Spleen (tissue), 11 donors: ENCODE measurements at regions not wholly inside any gene's neighbourhood (a gene's known extent, or its start where the extent isn't known, plus 50 kb on each side); places are given as distances from the start of the nearest gene placed in this dataset.

Experiments
- DNase-seq: peaks from one replicate; pipeline ENCODE4 v3.0.0-alpha.2; 2020
- H3K27ac ChIP-seq, 8 donors: fragments of 200-600 bp; sonication (generic) in 7 of 8; 1 replicate in 4 of 8; 2 replicates in 4 of 8; pipeline versions ENCODE4 v1.5.0 to v1.8.0; 2016 to 2021; ENCODE audit warnings: inconsistent platforms in 4 of 8, mild to moderate bottlenecking in 4 of 8, moderate library complexity in 1 of 8
- H3K27me3 ChIP-seq, 7 donors: fragments of 200-600 bp; sonication (generic) in 6 of 7; replicated peaks in 1 of 7; 1 replicate in 4 of 7; 2 replicates in 3 of 7; pipeline versions ENCODE4 v1.5.0 to v1.8.0; 2016 to 2021; ENCODE audit warnings: inconsistent platforms in 3 of 7, mild to moderate bottlenecking in 1 of 7
- H3K36me3 ChIP-seq, 6 donors: fragments of 200-600 bp; sonication (generic) in 5 of 6; 1 replicate in 4 of 6; 2 replicates in 2 of 6; pipeline versions ENCODE4 v1.5.0 to v1.8.0; 2016 to 2021; ENCODE audit warnings: inconsistent platforms in 2 of 6
- H3K4me1 ChIP-seq, 6 donors: fragments of 200-600 bp; sonication (generic) in 5 of 6; 1 replicate in 3 of 6; 2 replicates in 3 of 6; pipeline versions ENCODE4 v1.5.0 to v1.8.0; 2016 to 2021; ENCODE audit warnings: inconsistent platforms in 3 of 6
- H3K4me3 ChIP-seq, 8 donors: fragments of 200-600 bp; sonication (generic) in 7 of 8; 1 replicate in 4 of 8; 2 replicates in 4 of 8; pipeline versions ENCODE4 v1.5.0 to v1.8.0; 2016 to 2021; ENCODE audit warnings: inconsistent platforms in 4 of 8, mild to moderate bottlenecking in 4 of 8, moderate library complexity in 2 of 8
- H3K9me3 ChIP-seq, 8 donors: fragments of 200-600 bp; sonication (generic) in 7 of 8; 1 replicate in 4 of 8; 2 replicates in 4 of 8; pipeline versions ENCODE4 v1.5.0 to v1.8.0; 2016 to 2021; ENCODE audit warnings: inconsistent platforms in 4 of 8
- CTCF ChIP-seq, 11 experiments: fragments of 200-600 bp in 7 of 11; fragments of 450-650 bp in 4 of 11; sonication (generic) in 4 of 11; IDR thresholded peaks in 8 of 11; conservative IDR thresholded peaks in 3 of 11; 1 replicate in 7 of 11; 2 replicates in 4 of 11; pipeline versions ENCODE4 v1.4.0 to v1.8.0; 2016 to 2021; ENCODE audit warnings: antibody characterized with exemption in 11 of 11, inconsistent platforms in 4 of 11, mild to moderate bottlenecking in 1 of 11
- POLR2A ChIP-seq, 3 donors: fragments of 450-650 bp; IDR thresholded peaks; one replicate each; pipeline ENCODE4 v1.5.1; 2017; ENCODE audit warnings: antibody characterized with exemption in 3 of 3, mild to moderate bottlenecking in 1 of 3
- POLR2AphosphoS5 ChIP-seq, 3 donors: sonication (generic); formaldehyde crosslinking; IDR thresholded peaks; one replicate each; pipeline ENCODE4 v1.5.1; 2017; ENCODE audit warnings: antibody characterized with exemption in 3 of 3
- WGBS, 5 donors: extraction: QIAGEN DNeasy Blood & Tissue Kit in 3 of 5; methylation state at CpG; one replicate each; pipeline versions ENCODE4 v1.1.5 to v1.1.7; 2013 to 2018; 5-methylcytosine and 5-hydroxymethylcytosine counted together
- intact Hi-C: fragments of 100-400 bp; cut with DNase I; formaldehyde crosslinking; loops from one replicate; pipeline ENCODE4 v1.15.0; 2023; ENCODE audit warnings: low total_unique reads
- donor health status: healthy with polysubstance abuse.
- donor health status: DM: no; HTN: no; CAD: no; lungs with moderate emphysema.
- donor health status: DM: no; HTN: no; CAD: no.
- donor health status: Bipolar disorder and iron deficiency.
- donor health status: healthy.
- donor health status: DM: no; HTN: no; CAD: no.
- donor health status: DM: yes; HTN: yes; CAD: no.

GRCh38 chr6:40929176-40929575, 109.8 kb downstream of the UNC5CL start:
- Histone ChIP-seq H3K36me3 (no peaks in the 10 kb centered on the region), H3K27me3 (no peaks in the 10 kb centered on the region), H3K4me3 (no peak overlapping the region), H3K4me1 (no peaks in the 10 kb centered on the region), H3K9me3 (no peaks in the 10 kb centered on the region), H3K27ac (no peak overlapping the region)
- no peak for DNase-seq
- intact Hi-C loops: no loop called here
- WGBS, 5 donors: 78 to 88% (median 83%) methylated on average over 3 of the region's 3 CpGs
- TF ChIP-seq CTCF (IDR thresholded peaks at IDR 0.05 in 8 of 11, conservative IDR thresholded peaks at IDR 0.05 in 3 of 11): no peak
- no peak for TF ChIP-seq POLR2AphosphoS5 (IDR thresholded peaks at IDR 0.05)
- no peak for TF ChIP-seq POLR2A (IDR thresholded peaks at IDR 0.05)

GRCh38 chr6:40928763-40929162, 110.3 kb downstream of the UNC5CL start:
- intact Hi-C loops: no loop called here
- DNase-seq: no peak
- Histone ChIP-seq H3K4me1 (no peaks in the 10 kb centered on the region), H3K9me3 (no peaks in the 10 kb centered on the region), H3K4me3 (no peak overlapping the region), H3K36me3 (no peaks in the 10 kb centered on the region), H3K27ac (no peak overlapping the region), H3K27me3 (no peaks in the 10 kb centered on the region)
- TF ChIP-seq POLR2AphosphoS5 (IDR thresholded peaks at IDR 0.05): no peak
- no peak for TF ChIP-seq POLR2A (IDR thresholded peaks at IDR 0.05)
- TF ChIP-seq CTCF (IDR thresholded peaks at IDR 0.05 in 8 of 11, conservative IDR thresholded peaks at IDR 0.05 in 3 of 11): no peak
- 83 to 97% (median 93%) methylated on average over 3 of the region's 3 CpGs for WGBS, 5 donors

- no peak for DNase-seq
- 66 to 80% (median 72%) methylated on average over 1 of the region's 1 CpG for WGBS, 5 donors
- Histone ChIP-seq H3K4me3 (no peak overlapping the region), H3K27me3 (peaks cover 0 to 4% (median 0%) of the 10 kb centered on the region in 7 donors), H3K9me3 (no peaks in the 10 kb centered on the region), H3K36me3 (no peaks in the 10 kb centered on the region), H3K27ac (no peak overlapping the region), H3K4me1 (no peaks in the 10 kb centered on the region)
- TF ChIP-seq POLR2A (IDR thresholded peaks at IDR 0.05) (no peak), POLR2AphosphoS5 (IDR thresholded peaks at IDR 0.05) (no peak), CTCF (IDR thresholded peaks at IDR 0.05 in 8 of 11, conservative IDR thresholded peaks at IDR 0.05 in 3 of 11) (no peak)
- intact Hi-C loops: no loop called here
These were observed 110.7 kb downstream of the UNC5CL start for GRCh38 chr6:40928307-40928706.

- WGBS, 5 donors: 14 to 47% (median 24%) methylated on average over 1 of the region's 1 CpG
- H3K9me3 ChIP-seq: no peaks in the 10 kb centered on the region
- intact Hi-C loops: no loop called here
- peaks cover 0 to 11% (median 0%) of the 10 kb centered on the region in 7 donors for H3K27me3 ChIP-seq
- no peak for DNase-seq
- TF ChIP-seq CTCF (IDR thresholded peaks at IDR 0.05 in 8 of 11, conservative IDR thresholded peaks at IDR 0.05 in 3 of 11): no peak
- H3K4me1 ChIP-seq: no peaks in the 10 kb centered on the region
- no peak overlapping the region for H3K4me3 ChIP-seq
- no peaks in the 10 kb centered on the region for H3K36me3 ChIP-seq
- H3K27ac ChIP-seq: no peak overlapping the region
These were observed 113.7 kb downstream of the UNC5CL start for GRCh38 chr6:40925341-40925740.
